ENCODE measurements at regions not wholly inside any gene's neighbourhood (a gene's known extent, or its start where the extent isn't known, plus 50 kb on each side); places are given as distances from the start of the nearest gene placed in this dataset.
"Not testable (repeated sequence)": the region's sequence is repeated elsewhere in the genome, so short reads cannot be mapped to it uniquely, and the experiment has no call there.

GRCh38 chr7:131689662-131690234, 133.3 kb upstream of the PODXL start:
- H3K4me3 Mint-ChIP-seq = no peak overlapping the region
- H3K27ac Mint-ChIP-seq = no peak overlapping the region
- peaks cover 27% of the 10 kb centered on the region for H3K27me3 Mint-ChIP-seq
- no peaks in the 10 kb centered on the region for H3K36me3 Mint-ChIP-seq (ENCODE audit: low read depth)
- H3K9me3 Mint-ChIP-seq = no peaks in the 10 kb centered on the region
- H3K4me1 Mint-ChIP-seq (ENCODE audit: low read depth) = peaks cover 5% of the 10 kb centered on the region

- Mint-ChIP-seq H3K4me3 (no peak overlapping the region), H3K4me1 (ENCODE audit: low read depth) (peaks cover 5% of the 10 kb centered on the region), H3K9me3 (no peaks in the 10 kb centered on the region), H3K27ac (no peak overlapping the region), H3K27me3 (peaks cover 25% of the 10 kb centered on the region), H3K36me3 (ENCODE audit: low read depth) (no peaks in the 10 kb centered on the region)
Measured at GRCh38 chr7:131688738-131689661, 132.6 kb upstream of the PODXL start.

GRCh38 chr7:131687296-131687695, 130.9 kb upstream of the PODXL start:
- Mint-ChIP-seq H3K4me1 (ENCODE audit: low read depth) (peaks cover 5% of the 10 kb centered on the region), H3K27me3 (peaks cover 17% of the 10 kb centered on the region), H3K4me3 (no peak overlapping the region), H3K36me3 (ENCODE audit: low read depth) (no peaks in the 10 kb centered on the region), H3K9me3 (no peaks in the 10 kb centered on the region), H3K27ac (no peak overlapping the region)

- Mint-ChIP-seq H3K36me3 (ENCODE audit: low read depth) (no peaks in the 10 kb centered on the region), H3K4me1 (ENCODE audit: low read depth) (peaks cover under 1% of the 10 kb centered on the region), H3K27ac (no peak overlapping the region), H3K27me3 (peaks cover 17% of the 10 kb centered on the region), H3K9me3 (no peaks in the 10 kb centered on the region), H3K4me3 (no peak overlapping the region)
Measured at GRCh38 chr7:131686833-131687232, 130.4 kb upstream of the PODXL start.

- no peaks in the 10 kb centered on the region for H3K4me1 Mint-ChIP-seq (ENCODE audit: low read depth)
- no peaks in the 10 kb centered on the region for H3K36me3 Mint-ChIP-seq (ENCODE audit: low read depth)
- H3K4me3 Mint-ChIP-seq = no peak overlapping the region
- peaks cover 20% of the 10 kb centered on the region for H3K27me3 Mint-ChIP-seq
- H3K27ac Mint-ChIP-seq = no peak overlapping the region
- no peaks in the 10 kb centered on the region for H3K9me3 Mint-ChIP-seq
Measured at GRCh38 chr7:131683536-131684125, 127.2 kb upstream of the PODXL start.

- Mint-ChIP-seq H3K36me3 (ENCODE audit: low read depth) (no peaks in the 10 kb centered on the region), H3K27ac (no peak overlapping the region), H3K27me3 (peaks cover 32% of the 10 kb centered on the region), H3K4me3 (no peak overlapping the region), H3K9me3 (no peaks in the 10 kb centered on the region), H3K4me1 (ENCODE audit: low read depth) (no peaks in the 10 kb centered on the region)
Measured at GRCh38 chr7:131681961-131682360, 125.5 kb upstream of the PODXL start.

GRCh38 chr7:131679071-131679470, 122.6 kb upstream of the PODXL start:
- H3K27ac Mint-ChIP-seq; H3K4me3 Mint-ChIP-seq; H3K36me3 Mint-ChIP-seq (ENCODE audit: low read depth); H3K4me1 Mint-ChIP-seq (ENCODE audit: low read depth); H3K9me3 Mint-ChIP-seq: not testable (repeated sequence)
- peaks cover 39% of the 10 kb centered on the region for H3K27me3 Mint-ChIP-seq

- H3K4me3 Mint-ChIP-seq = not testable (repeated sequence)
Measured at GRCh38 chr7:131676850-131677249, 120.4 kb upstream of the PODXL start.

GRCh38 chr7:131674131-131674530, 117.7 kb upstream of the PODXL start:
- Mint-ChIP-seq H3K9me3 (no peaks in the 10 kb centered on the region), H3K4me3 (no peak overlapping the region), H3K27ac (no peak overlapping the region), H3K36me3 (ENCODE audit: low read depth) (no peaks in the 10 kb centered on the region), H3K27me3 (peaks cover 30% of the 10 kb centered on the region), H3K4me1 (ENCODE audit: low read depth) (no peaks in the 10 kb centered on the region)

More at GRCh38 chr7:131676850-131677249, 120.4 kb upstream of the PODXL start:
- H3K36me3 Mint-ChIP-seq (ENCODE audit: low read depth); H3K9me3 Mint-ChIP-seq; H3K4me1 Mint-ChIP-seq (ENCODE audit: low read depth); H3K27ac Mint-ChIP-seq: not testable (repeated sequence)
- H3K27me3 Mint-ChIP-seq = peaks cover 37% of the 10 kb centered on the region

GRCh38 chr7:131673576-131673975, 117.1 kb upstream of the PODXL start:
- Mint-ChIP-seq H3K36me3 (ENCODE audit: low read depth) (no peaks in the 10 kb centered on the region), H3K27me3 (peaks cover 28% of the 10 kb centered on the region)

GRCh38 chr7:131670406-131670805, 114.0 kb upstream of the PODXL start:
- no peak overlapping the region for H3K27ac Mint-ChIP-seq
- no peaks in the 10 kb centered on the region for H3K36me3 Mint-ChIP-seq (ENCODE audit: low read depth)
- H3K9me3 Mint-ChIP-seq = peaks cover 5% of the 10 kb centered on the region
- H3K27me3 Mint-ChIP-seq = peaks cover 26% of the 10 kb centered on the region
- H3K4me1 Mint-ChIP-seq (ENCODE audit: low read depth) = no peaks in the 10 kb centered on the region
- no peak overlapping the region for H3K4me3 Mint-ChIP-seq

More at GRCh38 chr7:131673576-131673975, 117.1 kb upstream of the PODXL start:
- no peaks in the 10 kb centered on the region for H3K4me1 Mint-ChIP-seq (ENCODE audit: low read depth)
- H3K27ac Mint-ChIP-seq = no peak overlapping the region
- no peak overlapping the region for H3K4me3 Mint-ChIP-seq
- no peaks in the 10 kb centered on the region for H3K9me3 Mint-ChIP-seq

- Mint-ChIP-seq H3K27me3 (peaks cover 22% of the 10 kb centered on the region), H3K36me3 (ENCODE audit: low read depth) (no peaks in the 10 kb centered on the region), H3K4me3 (no peak overlapping the region), H3K27ac (no peak overlapping the region), H3K4me1 (ENCODE audit: low read depth) (no peaks in the 10 kb centered on the region), H3K9me3 (peaks cover 5% of the 10 kb centered on the region)
Measured at GRCh38 chr7:131667699-131668098, 111.3 kb upstream of the PODXL start.

GRCh38 chr7:131665021-131665420, 108.6 kb upstream of the PODXL start:
- H3K27me3 Mint-ChIP-seq = peaks cover 13% of the 10 kb centered on the region
- H3K4me3 Mint-ChIP-seq = no peak overlapping the region
- no peak overlapping the region for H3K27ac Mint-ChIP-seq
- H3K4me1 Mint-ChIP-seq (ENCODE audit: low read depth) = no peaks in the 10 kb centered on the region
- H3K9me3 Mint-ChIP-seq = peaks cover 5% of the 10 kb centered on the region
- no peaks in the 10 kb centered on the region for H3K36me3 Mint-ChIP-seq (ENCODE audit: low read depth)

- H3K9me3 Mint-ChIP-seq = peaks cover 5% of the 10 kb centered on the region
- no peaks in the 10 kb centered on the region for H3K36me3 Mint-ChIP-seq (ENCODE audit: low read depth)
- peaks cover 13% of the 10 kb centered on the region for H3K27me3 Mint-ChIP-seq
- H3K27ac Mint-ChIP-seq = no peak overlapping the region
- H3K4me1 Mint-ChIP-seq (ENCODE audit: low read depth) = no peaks in the 10 kb centered on the region
- no peak overlapping the region for H3K4me3 Mint-ChIP-seq
Measured at GRCh38 chr7:131664570-131664969, 108.1 kb upstream of the PODXL start.

- H3K4me1 Mint-ChIP-seq (ENCODE audit: low read depth); H3K27ac Mint-ChIP-seq; H3K27me3 Mint-ChIP-seq; H3K4me3 Mint-ChIP-seq; H3K36me3 Mint-ChIP-seq (ENCODE audit: low read depth); H3K9me3 Mint-ChIP-seq: not testable (repeated sequence)
Measured at GRCh38 chr7:131662301-131662873, 106.0 kb upstream of the PODXL start.
